CD4-positive, alpha-beta T cell treated with Interleukin-15 for 1 hour (primary cell): ENCODE measurements at regions not wholly inside any gene's neighbourhood (a gene's known extent, or its start where the extent isn't known, plus 50 kb on each side); places are given as distances from the start of the nearest gene placed in this dataset.
"Not testable (repeated sequence)": the region's sequence is repeated elsewhere in the genome, so short reads cannot be mapped to it uniquely, and the experiment has no call there.

Source experiments
- DNase-seq: peaks from one replicate; pipeline ENCODE4 v3.0.0-alpha.2; 2020

DNA sequence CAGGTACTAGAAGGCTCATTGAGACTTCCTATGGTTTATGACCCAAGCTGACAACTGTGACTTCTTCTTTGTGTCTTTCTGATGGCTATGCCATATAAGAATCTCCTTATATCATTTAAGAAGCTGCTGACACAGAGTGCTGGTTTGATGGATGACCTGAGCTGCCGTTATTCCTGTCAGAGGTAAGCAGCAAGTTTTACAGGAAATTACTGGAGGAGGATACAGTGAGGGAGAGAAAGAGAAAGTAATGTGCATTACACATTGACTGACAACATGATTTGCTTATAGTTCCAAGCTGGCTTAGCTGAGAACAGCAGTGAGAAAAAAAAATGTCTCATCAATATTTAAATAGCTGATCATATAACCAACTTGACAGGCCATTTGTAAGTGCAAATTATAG is 981.4 kb downstream of the FSCB start:
- DNase-seq, result no peak

DNA sequence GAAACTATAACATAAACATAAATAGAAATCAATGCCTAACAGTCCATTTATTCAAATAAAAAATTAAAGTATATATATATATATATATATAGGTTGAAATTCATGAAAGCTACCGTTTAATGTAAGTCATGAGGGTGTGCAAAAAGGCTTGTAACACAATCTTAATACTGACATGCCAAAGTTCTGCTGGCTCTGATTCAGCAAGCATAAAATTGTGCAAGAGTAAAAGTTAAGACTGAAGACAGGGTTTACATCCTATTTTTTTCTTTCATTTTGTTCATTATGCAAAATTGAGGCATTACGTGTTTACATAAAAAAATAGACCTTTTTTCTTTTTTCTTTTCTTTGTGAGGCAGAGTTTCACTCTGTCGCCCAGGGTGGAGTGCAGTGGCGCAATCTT is 984.2 kb downstream of the FSCB start:
- no peak for DNase-seq

DNA sequence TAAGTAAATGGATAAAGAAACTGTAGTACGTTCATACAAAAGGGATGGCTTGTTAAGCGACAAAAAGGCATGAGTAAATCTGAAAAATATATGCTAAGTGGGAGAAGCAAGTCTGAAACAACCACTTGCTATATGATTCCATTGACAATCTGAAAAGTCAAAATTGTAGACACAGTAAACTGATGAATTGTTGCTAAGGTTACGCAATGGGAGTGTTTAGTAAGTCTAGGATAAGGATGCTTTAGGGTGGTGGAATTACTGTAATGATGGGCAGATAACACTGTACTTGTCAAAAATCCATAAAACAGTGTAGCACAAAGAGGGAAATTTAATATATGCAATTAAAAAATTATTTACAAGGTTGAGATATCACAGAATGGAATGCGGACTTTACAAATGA is 984.9 kb downstream of the FSCB start:
- no peak for DNase-seq

DNA sequence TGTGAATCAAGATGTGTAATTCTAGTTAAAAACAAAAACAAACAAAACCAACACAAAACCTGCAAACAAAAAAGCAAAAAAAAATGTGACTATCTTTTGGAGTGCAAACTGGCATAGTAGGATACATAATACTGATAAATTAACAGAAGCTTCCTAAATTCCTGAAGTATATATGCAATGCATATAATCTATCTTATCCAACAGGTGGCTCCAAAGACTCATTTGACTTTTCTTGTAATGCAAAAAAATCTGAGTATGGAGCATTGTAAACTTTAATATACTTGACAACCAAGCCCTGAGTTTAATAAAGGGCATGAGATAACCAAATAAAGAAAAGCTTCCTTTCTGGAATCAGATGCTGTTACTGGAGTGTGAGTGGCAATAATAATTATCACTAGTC is 1003.6 kb downstream of the FSCB start:
- no peak for DNase-seq

DNA sequence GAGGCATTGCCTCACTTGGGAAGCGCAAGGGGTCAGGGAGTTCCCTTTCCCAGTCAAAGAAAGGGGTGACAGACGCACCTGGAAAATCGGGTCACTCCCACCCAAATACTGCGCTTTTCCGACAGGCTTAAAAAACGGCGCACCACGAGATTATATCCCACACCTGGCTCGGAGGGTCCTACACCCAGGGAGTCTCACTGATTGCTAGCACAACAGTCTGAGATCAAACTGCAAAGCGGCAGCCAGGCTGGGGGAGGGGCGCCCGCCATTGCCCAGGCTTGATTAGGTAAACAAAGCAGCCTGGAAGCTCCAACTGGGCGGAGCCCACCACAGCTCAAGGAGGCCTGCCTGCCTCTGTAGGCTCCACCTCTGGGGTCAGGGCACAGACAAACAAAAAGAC is 1014.7 kb downstream of the FSCB start:
- not testable (repeated sequence) for DNase-seq

DNA sequence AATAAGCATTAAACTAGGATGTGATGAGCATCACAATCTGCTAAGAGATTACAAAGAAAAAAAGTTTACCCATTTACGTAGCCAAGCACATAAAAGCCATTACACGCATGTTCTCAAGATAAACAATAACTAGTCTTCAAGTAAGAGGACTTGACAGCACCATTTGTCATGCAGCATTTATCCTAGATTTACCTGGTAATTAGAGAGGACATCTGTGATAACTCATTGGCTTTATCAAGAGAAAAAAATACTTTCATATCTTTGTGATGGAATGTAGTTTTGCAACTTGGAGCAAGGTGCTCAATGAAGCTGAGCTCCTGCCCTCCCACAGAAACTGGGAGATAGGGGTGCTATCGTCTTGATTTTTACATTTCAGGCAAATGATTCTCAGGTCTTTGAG is 1023.7 kb downstream of the FSCB start:
- DNase-seq, result no peak

DNA sequence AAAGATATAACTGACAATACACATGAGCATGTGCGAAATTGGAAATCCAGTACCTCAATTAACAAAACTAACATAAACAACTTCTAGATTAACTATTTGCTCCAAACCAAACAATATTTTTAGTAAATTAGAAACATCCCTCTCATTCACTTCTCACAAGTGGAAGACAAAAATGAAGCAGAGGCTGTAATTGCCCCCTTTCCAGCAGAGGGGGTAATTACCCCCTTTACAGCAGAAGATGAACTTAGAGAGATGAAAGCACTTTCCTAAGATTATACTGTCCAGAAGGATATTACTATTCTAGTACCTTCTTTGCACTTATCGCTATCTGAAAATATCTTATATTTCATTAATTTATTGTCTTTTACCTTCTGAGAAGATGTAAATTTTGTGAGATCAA is 1025.2 kb downstream of the FSCB start:
- DNase-seq, result no peak

DNA sequence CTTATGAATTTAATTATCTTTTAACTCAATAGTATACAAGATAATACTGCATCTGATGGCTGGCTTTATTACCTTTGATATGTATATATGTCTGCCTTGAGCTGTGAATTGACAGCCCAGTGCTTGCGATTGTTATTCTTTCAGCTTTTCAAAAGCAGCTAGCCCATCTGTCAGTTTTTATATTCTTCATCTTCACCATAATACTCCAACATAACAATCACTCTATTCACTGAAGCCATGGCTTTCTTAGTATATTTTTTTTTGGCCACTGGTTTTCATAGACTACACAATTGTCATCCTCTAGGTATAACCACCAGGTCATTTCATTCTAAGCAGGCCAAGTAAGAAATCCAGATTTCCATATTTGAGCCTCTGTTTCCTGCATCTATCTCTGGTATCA is 1026.1 kb downstream of the FSCB start:
- DNase-seq, result no peak

DNA sequence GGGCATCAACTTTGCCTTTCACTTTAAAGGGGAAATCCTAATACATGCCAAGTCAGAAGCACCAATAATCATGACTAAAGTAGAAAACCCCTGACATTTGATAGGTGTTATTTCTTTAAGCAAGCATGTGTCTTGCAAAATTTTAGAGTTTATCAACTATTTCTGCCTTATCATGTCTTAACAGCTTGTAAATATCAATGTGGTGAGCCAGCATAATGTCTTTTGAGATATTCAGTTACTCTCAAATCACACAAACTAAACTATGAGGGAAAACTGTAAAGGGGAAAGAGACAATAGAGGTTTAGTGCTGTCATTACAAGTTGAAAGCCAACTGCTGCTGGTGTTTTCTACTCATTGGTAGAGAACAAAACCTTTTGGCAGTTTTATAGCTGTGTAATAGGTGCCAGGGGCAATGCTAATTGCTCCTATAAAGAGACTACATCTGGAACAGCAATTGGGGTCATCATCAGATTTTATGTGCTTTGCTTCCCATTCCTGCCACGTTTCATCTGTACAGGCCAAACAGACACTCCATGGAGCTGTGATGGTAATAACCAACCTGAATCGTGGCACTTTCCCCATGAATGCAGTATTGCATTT is 1027.4 kb downstream of the FSCB start:
- DNase-seq, result no peak

DNA sequence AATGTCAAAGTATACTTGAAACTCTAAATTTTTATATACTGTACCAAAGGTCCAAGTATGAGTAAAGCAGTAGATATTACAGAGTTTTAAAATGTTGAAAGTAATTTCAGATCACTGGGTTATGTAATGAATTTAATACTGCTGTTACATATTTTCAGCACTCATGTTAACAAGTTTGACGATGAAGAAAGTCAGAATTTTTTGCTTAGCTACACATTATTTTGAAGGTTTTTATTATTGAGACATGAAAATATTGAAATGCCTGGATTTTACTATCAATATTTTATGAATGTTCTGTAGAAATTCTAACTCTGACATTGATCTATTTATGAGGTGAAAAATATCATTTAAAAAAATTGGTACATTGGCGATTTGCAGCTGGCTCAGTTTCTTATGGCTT is 1030.3 kb downstream of the FSCB start:
- no peak for DNase-seq

DNA sequence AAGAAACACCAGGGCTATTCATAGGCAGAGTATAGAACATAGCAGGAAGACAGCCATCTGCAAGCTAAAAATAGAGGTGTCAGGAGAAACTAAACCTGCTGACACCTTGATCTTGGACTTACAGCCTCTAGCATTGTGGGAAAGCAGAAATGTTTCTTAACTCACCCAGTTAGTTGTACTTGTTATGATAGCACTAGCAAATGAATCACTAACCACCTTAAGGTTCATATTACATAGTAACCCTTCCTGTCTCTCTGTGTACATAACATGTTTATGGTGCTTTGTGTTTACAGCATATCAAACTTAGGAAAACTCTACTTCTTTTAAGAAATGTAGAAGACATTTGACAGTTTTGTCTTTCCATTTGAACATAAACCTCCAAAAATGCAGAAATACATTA is 1031.3 kb downstream of the FSCB start:
- no peak for DNase-seq

DNA sequence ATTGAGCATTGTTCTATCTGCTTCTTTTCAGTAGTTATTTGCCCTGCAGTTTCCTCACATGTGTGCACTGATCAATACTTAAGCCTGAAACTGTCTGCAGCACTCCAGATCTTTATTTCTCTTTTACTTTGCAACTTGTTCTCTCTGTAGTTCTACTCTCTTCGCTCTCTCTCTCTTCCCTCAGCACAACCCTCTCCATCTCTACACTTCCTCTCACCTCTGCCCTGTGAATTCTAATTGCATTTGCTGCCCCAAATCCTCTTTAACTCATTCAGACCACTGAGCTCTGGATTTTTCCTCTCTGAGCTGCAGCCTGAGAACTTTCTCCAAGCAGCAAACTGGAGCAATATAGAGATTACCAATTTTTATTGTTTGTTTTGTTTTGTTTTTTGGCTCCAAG is 1035.5 kb downstream of the FSCB start:
- no peak for DNase-seq

DNA sequence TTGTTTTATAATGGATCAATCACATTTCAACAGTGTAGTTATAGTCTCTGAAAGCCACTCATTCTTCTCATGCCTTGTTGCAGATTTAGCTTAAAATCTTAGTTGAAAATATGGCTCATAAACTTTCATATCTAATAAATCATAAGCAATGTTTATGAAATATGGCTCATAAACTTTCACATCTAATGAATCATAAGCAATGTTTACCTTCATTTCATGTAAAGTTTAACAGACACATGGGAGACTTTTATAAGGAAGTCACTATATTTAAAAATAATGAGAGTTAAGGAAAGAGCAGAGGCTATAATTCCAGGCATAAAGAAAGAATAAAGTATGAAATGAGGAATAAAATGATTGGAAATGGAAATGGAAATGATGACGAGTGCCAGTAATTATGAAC is 1042.1 kb downstream of the FSCB start:
- no peak for DNase-seq

DNA sequence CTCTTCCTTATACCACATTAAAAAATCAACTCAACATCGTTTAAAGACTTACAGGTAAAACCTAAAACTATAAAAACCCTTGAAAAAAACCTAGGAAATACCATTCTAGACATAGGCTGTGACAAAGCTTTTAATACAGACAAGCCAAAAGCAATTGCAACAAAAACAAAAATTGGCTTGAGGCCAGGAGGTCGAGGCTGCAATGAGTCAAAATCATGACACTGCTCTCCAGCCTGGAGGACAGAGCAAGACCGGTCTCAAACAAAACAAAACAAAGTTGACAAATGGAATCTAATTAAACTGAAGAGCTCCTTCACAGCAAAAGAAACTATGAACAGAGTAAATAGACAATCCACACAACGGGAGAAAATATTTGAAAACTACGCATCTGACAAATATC is 1057.8 kb downstream of the FSCB start:
- DNase-seq, result no peak

DNA sequence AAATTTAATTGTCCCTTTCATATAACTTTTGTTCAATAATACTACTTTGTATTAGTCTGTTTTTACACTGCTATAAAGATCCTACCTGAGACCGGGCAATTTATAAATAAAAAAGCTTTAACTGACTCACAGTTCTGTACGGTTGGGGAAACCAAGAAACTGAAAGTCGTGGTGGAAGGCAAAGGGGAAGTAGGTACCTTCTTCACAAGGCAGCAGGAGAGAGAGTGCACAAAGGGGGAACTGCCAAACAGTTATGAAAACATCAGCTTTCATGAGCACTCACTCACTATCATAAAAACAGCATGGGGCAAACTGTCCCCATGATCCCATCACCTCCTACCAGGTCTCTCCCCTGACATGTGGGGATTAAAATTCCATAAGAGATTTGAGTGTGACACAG is 1069.0 kb downstream of the FSCB start:
- DNase-seq, result no peak

DNA sequence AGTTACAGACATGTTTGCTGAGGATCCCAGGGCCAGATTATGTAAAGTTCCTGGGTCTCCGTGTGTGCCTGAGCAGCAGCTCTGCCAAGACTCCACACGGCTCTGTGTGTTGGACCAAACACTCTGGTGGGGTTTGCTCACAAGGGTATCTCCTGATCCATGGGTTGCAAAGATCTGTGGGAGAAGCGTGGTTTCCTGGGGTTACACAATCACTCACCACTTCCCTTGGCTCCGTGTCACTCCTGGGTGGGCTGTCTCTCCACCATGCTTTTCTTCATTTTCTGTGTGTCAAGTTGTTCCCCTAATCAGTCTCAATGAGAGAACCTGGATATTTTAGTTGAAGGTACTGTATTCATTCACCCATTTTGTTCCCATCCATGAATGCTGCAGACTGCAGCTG is 1088.8 kb downstream of the FSCB start:
- DNase-seq, result no peak

DNA sequence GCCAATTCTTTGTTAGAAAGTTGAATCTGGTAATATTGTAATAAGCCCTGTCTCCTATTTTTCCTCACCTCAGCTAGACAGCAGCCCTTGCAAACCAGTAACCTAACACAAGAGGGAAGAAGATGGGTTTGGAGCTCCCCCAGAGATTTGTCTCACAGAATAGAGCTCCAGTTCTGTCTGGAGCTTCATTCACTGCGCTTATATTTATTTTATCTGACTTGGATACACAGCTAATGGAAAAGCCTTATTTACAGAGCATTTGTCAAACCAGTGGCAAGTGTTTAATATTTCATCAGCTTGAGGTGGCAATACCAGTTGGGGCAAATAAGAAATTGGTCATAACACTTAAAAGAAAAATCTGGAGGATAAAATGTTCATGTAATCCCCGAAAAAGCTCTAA is 1094.0 kb downstream of the FSCB start:
- no peak for DNase-seq

DNA sequence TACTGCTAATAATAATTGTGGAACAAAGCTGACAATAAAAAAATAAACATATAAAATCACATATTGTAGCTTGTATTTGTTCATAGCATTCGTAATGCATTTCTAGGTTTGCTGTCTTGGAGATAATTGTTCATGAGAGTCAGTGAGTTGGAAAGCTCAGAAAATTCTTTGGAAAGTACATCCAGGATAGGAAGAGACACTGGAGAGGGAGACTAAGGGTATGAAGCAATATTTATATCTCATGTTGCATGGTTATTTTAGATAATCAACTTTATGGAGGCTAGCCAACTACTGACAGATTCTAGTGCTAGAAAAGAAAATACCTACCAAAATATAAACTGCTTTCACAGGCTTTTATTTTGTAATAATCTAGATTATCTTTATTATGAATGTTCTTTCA is 1095.2 kb downstream of the FSCB start:
- no peak for DNase-seq

DNA sequence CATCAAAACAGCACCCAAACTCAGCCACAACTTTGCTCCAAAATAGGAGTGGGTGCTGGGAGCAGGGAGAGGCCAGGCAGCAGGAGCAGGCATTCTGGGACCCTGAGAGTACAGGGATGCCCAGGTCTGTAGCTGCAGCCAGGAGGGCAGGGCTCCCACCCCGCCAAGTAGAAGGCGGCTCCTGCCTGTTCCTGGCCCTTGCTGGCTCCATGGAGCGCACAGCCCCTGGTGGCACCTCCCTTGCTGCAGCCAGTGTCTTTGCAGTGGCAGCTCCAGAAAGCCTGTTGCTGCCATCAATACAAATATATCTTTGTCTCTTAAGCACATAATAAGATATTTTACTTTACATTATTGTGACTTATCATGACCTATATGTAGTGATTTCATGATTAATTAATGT is 1096.5 kb downstream of the FSCB start:
- DNase-seq, result no peak

DNA sequence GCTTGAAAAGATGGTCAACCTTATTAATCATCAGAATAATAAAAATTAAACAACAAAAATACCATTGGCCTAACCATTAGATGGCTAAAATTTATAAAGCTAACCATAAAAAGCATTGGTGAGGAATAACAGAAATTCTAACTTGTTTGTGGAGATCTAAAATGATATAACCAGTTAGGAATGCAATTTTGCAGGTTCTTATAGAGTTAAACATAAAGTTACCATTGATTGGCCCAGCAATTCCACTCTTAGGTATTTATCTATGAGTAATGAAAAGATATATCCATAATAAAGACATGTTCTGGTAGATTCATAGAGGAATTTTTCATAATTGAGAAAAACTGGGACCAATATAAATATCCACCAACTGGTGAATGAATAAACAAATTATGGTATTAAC is 1098.6 kb downstream of the FSCB start:
- no peak for DNase-seq

DNA sequence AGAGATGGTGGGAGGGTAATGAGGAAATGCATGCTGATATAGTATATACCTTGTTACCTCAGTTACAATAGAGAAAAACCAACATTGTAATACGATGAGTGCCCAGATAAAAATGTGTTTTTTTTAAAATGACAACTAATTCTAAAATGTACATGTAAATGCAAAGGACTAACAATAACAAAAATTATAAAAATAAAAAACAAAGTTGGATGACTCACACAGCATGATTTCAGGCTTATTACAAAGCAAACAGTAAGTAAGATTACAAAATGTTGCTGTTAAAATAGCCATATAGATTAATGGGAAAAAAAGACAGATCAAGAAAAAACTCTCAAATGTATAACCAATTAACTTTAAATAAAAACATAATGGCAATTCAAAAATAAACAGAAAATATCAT is 1099.4 kb downstream of the FSCB start:
- DNase-seq, result no peak

DNA sequence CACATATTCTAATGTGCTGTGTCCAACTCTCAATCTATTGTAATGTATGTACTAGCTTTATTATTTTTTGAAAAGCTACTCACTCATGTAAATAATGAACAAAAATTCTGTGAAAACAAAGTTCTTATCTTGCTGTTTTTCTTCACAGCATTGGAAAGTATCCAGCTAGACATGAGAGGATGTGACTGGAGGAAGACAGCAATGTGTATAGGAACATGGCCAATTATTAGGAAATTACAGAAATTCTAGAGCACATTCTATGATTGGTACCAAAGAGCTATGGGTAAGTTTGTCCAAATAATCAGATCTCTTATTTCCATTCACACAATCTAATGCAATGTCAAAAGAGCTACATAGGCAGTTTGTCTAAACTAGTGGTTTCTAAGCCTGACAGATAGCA is 1100.2 kb downstream of the FSCB start:
- DNase-seq, result no peak

DNA sequence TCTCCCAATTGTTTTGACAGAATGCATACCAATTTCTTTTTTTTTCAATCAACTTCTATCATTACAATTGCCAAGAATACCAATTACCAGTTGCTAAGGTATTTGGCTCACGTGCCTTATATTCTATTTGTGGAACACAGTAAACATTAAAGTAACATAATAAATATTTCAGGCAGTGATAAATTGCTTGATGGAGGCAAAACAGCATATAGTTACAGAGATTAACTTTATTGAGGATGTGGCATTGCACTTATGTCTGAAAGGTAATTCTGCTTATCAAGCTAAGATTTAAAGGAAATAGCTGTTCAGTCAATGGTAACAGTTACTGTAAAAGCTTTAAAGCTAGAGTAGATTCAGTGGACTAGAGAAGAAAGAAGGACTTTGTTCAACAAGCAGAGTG is 1107.8 kb downstream of the FSCB start:
- DNase-seq, result no peak

DNA sequence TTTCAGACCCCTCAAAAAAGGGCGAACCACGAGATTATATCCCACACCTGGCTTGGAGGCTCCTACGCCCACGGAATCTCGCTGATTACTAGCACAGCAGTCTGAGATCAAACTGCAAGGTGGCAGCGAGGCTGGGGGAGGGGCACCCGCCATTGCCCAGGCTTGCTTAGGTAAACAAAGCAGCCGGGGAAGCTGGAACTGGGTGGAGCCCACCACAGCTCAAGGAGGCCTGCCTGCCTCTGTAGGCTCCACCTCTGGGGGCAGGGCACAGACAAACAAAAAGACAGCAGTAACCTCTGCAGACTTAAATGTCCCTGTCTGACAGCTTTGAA is 1136.6 kb downstream of the FSCB start:
- DNase-seq, result not testable (repeated sequence)

DNA sequence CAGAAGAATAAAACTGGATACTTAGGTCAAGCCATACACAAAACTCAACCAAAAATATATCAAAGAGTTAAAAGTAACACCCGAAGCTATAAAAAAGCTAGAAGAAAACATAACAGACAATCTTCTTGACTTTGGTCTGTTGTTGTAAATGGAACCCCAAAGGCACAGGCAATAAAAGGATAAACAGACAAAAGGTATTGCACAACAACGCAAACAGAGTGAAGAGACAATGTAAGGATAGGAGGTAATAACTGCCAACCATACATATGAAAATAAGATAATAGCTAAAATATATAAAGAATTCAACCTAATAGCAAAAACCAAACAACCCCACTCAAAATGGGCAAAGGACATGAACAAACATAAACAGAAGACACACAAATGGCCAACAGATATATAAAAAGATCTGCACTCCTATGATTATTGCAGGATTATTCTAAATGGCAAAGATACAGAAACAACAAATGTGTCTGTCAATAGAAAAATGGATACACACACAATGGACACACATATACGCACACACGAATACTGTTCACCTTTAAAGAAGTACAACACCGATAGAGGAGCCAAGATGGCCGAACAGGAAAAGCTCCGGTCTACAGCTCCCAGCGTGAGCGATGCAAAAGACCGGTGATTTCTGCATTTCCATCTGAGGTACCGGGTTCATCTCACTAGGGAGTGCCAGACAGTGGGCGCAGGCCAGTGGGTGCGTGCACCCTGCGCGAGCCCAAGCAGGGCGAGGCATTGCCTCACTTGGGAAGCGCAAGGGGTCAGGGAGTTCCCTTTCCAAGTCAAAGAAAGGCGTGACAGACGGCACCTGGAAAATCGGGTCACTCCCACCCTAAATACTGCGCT is 1137.1 kb downstream of the FSCB start:
- no peak for DNase-seq
